ENCODE measurements at regions not wholly inside any gene's neighbourhood (a gene's known extent, or its start where the extent isn't known, plus 50 kb on each side); places are given as distances from the start of the nearest gene placed in this dataset.

GRCh38 chr10:109259293-109259692, 664.0 kb downstream of the XPNPEP1 start:
- CTCF ChIA-PET (ENCODE audit: partially characterized antibody) = interaction anchor here (1.4 kb wide), 1 partner anchor 19 kb away, joined by 3 read pairs; no protein-coding TSS in a partner anchor
- H3K4me1 ChIP-seq (ENCODE audit: insufficient read depth, low read length) = no peaks in the 10 kb centered on the region
- no peak overlapping the region for H3K4me3 ChIP-seq (ENCODE audit: low read length in 2 of 2)
- no peak for DNase-seq
- Mint-ChIP-seq H3K4me3 (no peak overlapping the region), H3K4me1 (no peaks in the 10 kb centered on the region), H3K27me3 (no peaks in the 10 kb centered on the region), H3K9me3 (peaks cover 0 to 21% (median 6%) of the 10 kb centered on the region in 8 donors), H3K36me3 (no peaks in the 10 kb centered on the region), H3K27ac (no peak overlapping the region)
- H3K9me3 ChIP-seq (ENCODE audit: control insufficient read depth in 1 of 2, low read length in 2 of 2) = peaks cover 0 to 4% of the 10 kb centered on the region in 2 donors
- H3K36me3 ChIP-seq (ENCODE audit: insufficient read depth, low read length) = no peaks in the 10 kb centered on the region
- POLR2A ChIA-PET (ENCODE audit: partially characterized antibody) = no interaction called here
- intact Hi-C loops (cut with micrococcal nuclease) = no loop called here
- no peaks in the 10 kb centered on the region for H3K27me3 ChIP-seq (ENCODE audit: insufficient read depth, low read length)
- no peak overlapping the region for H3K27ac ChIP-seq (ENCODE audit: low read depth, low read length)

GRCh38 chr10:109253306-109253705, 670.0 kb downstream of the XPNPEP1 start:
- Histone ChIP-seq H3K27ac (ENCODE audit: low read depth, low read length) (no peak overlapping the region), H3K4me3 (ENCODE audit: low read length in 2 of 2) (no peak overlapping the region), H3K9me3 (ENCODE audit: control insufficient read depth in 1 of 2, low read length in 2 of 2) (peaks cover 0 to 5% of the 10 kb centered on the region in 2 donors), H3K27me3 (ENCODE audit: insufficient read depth, low read length) (no peaks in the 10 kb centered on the region), H3K36me3 (ENCODE audit: insufficient read depth, low read length) (no peaks in the 10 kb centered on the region), H3K4me1 (ENCODE audit: insufficient read depth, low read length) (no peaks in the 10 kb centered on the region)
- no peaks in the 10 kb centered on the region for H3K27me3 Mint-ChIP-seq
- no peak overlapping the region for H3K27ac Mint-ChIP-seq
- ChIA-PET CTCF (ENCODE audit: partially characterized antibody) (no interaction called here), POLR2A (ENCODE audit: partially characterized antibody) (no interaction called here)
- DNase-seq = no peak
- H3K9me3 Mint-ChIP-seq = peaks cover 0 to 16% (median 2%) of the 10 kb centered on the region in 8 donors
- H3K4me3 Mint-ChIP-seq = no peak overlapping the region
- intact Hi-C loops (cut with micrococcal nuclease) = no loop called here
- H3K4me1 Mint-ChIP-seq = no peaks in the 10 kb centered on the region
- peaks cover 0 to 3% of the 10 kb centered on the region in 2 donors for H3K36me3 Mint-ChIP-seq

DNA sequence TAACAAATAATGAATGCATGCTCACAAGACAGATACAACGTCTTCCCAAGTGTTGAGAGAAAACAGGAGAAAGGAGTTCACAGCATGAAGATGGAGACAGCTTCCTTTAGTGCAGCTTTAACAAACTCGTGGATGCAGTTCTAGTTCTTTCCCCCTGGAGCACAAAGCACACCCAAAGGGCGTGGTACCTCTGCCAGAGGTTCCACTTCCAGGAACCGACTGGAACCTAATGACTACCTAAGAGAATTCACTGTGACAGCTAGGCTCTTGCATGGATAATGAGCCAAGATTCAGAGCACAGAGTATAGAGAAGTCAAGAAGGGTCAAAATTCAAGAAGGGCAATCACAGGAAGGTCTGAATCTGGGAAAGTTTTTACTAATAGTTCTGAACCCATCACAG, 673.2 kb downstream of the XPNPEP1 start:
- H3K36me3 Mint-ChIP-seq = peaks cover 0 to 3% of the 10 kb centered on the region in 2 donors
- no peak overlapping the region for H3K4me3 Mint-ChIP-seq
- H3K27me3 Mint-ChIP-seq = no peaks in the 10 kb centered on the region
- Histone ChIP-seq H3K9me3 (ENCODE audit: control insufficient read depth in 1 of 2, low read length in 2 of 2) (peaks cover 0 to 4% of the 10 kb centered on the region in 2 donors), H3K27me3 (ENCODE audit: insufficient read depth, low read length) (no peaks in the 10 kb centered on the region), H3K4me3 (ENCODE audit: low read length in 2 of 2) (no peak overlapping the region), H3K27ac (ENCODE audit: low read depth, low read length) (no peak overlapping the region), H3K36me3 (ENCODE audit: insufficient read depth, low read length) (no peaks in the 10 kb centered on the region), H3K4me1 (ENCODE audit: insufficient read depth, low read length) (no peaks in the 10 kb centered on the region)
- H3K4me1 Mint-ChIP-seq = no peaks in the 10 kb centered on the region
- CTCF ChIA-PET (ENCODE audit: partially characterized antibody) = no interaction called here
- intact Hi-C loops (cut with micrococcal nuclease) = no loop called here
- no peak overlapping the region for H3K27ac Mint-ChIP-seq
- no peak for DNase-seq
- peaks cover 0 to 16% (median 4%) of the 10 kb centered on the region in 8 donors for H3K9me3 Mint-ChIP-seq
- POLR2A ChIA-PET (ENCODE audit: partially characterized antibody) = no interaction called here

GRCh38 chr10:109247814-109248213, 675.5 kb downstream of the XPNPEP1 start:
- Histone ChIP-seq H3K27ac (ENCODE audit: low read depth, low read length) (no peak overlapping the region), H3K4me1 (ENCODE audit: insufficient read depth, low read length) (no peaks in the 10 kb centered on the region), H3K27me3 (ENCODE audit: insufficient read depth, low read length) (no peaks in the 10 kb centered on the region), H3K36me3 (ENCODE audit: insufficient read depth, low read length) (no peaks in the 10 kb centered on the region), H3K4me3 (ENCODE audit: low read length in 2 of 2) (no peak overlapping the region), H3K9me3 (ENCODE audit: control insufficient read depth in 1 of 2, low read length in 2 of 2) (peaks cover 0 to 4% of the 10 kb centered on the region in 2 donors)
- intact Hi-C loops (cut with micrococcal nuclease) = no loop called here
- no peak for DNase-seq
- ChIA-PET POLR2A (ENCODE audit: partially characterized antibody) (no interaction called here), CTCF (ENCODE audit: partially characterized antibody) (no interaction called here)
- Mint-ChIP-seq H3K36me3 (no peaks in the 10 kb centered on the region), H3K4me3 (no peak overlapping the region), H3K9me3 (peaks cover 0 to 23% (median 5%) of the 10 kb centered on the region in 8 donors), H3K4me1 (no peaks in the 10 kb centered on the region), H3K27me3 (no peaks in the 10 kb centered on the region), H3K27ac (no peak overlapping the region)

GRCh38 chr10:109245821-109246220, 677.5 kb downstream of the XPNPEP1 start:
- Histone ChIP-seq H3K4me1 (ENCODE audit: insufficient read depth, low read length) (no peaks in the 10 kb centered on the region), H3K27ac (ENCODE audit: low read depth, low read length) (no peak overlapping the region), H3K27me3 (ENCODE audit: insufficient read depth, low read length) (no peaks in the 10 kb centered on the region), H3K9me3 (ENCODE audit: control insufficient read depth in 1 of 2, low read length in 2 of 2) (peaks cover 0 to 4% of the 10 kb centered on the region in 2 donors), H3K36me3 (ENCODE audit: insufficient read depth, low read length) (no peaks in the 10 kb centered on the region), H3K4me3 (ENCODE audit: low read length in 2 of 2) (no peak overlapping the region)
- H3K9me3 Mint-ChIP-seq = peaks cover 2 to 15% (median 5%) of the 10 kb centered on the region in 8 donors
- CTCF ChIA-PET (ENCODE audit: partially characterized antibody) = no interaction called here
- no peak overlapping the region for H3K4me3 Mint-ChIP-seq
- POLR2A ChIA-PET (ENCODE audit: partially characterized antibody) = no interaction called here
- no peaks in the 10 kb centered on the region for H3K4me1 Mint-ChIP-seq
- H3K36me3 Mint-ChIP-seq = no peaks in the 10 kb centered on the region
- intact Hi-C loops (cut with micrococcal nuclease) = no loop called here
- no peak for DNase-seq
- no peak overlapping the region for H3K27ac Mint-ChIP-seq
- H3K27me3 Mint-ChIP-seq = no peaks in the 10 kb centered on the region

DNA sequence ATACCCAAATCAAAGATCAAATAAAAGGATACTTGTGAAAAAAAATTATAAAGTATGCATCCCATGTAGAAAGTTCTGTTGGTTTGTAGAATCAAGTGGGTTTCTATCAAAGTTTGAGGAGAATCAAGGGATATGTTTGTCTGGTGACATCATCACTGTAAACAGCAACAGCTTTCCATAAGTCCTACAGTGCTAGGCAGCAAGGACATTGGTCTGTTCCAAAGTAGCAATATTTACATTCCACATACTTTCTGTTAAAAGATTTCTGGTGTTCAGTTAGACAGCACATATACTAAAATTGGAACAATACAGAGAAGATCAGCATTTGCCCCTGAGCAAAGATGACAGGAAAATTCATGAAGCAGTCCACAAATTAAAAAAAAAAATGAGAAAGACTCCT, 683.9 kb downstream of the XPNPEP1 start:
- Mint-ChIP-seq H3K27me3 (no peaks in the 10 kb centered on the region), H3K36me3 (no peaks in the 10 kb centered on the region), H3K27ac (no peak overlapping the region), H3K4me1 (no peaks in the 10 kb centered on the region), H3K9me3 (peaks cover 0 to 20% (median 6%) of the 10 kb centered on the region in 8 donors), H3K4me3 (no peak overlapping the region)
- Histone ChIP-seq H3K36me3 (ENCODE audit: insufficient read depth, low read length) (no peaks in the 10 kb centered on the region), H3K9me3 (ENCODE audit: control insufficient read depth in 1 of 2, low read length in 2 of 2) (no peaks in the 10 kb centered on the region), H3K4me1 (ENCODE audit: insufficient read depth, low read length) (no peaks in the 10 kb centered on the region), H3K27me3 (ENCODE audit: insufficient read depth, low read length) (no peaks in the 10 kb centered on the region), H3K4me3 (ENCODE audit: low read length in 2 of 2) (no peak overlapping the region), H3K27ac (ENCODE audit: low read depth, low read length) (no peak overlapping the region)
- intact Hi-C loops (cut with micrococcal nuclease) = no loop called here
- ChIA-PET POLR2A (ENCODE audit: partially characterized antibody) (no interaction called here), CTCF (ENCODE audit: partially characterized antibody) (interaction anchor here (1.0 kb wide), 1 partner anchor 21 kb away, joined by 3 read pairs; no protein-coding TSS in a partner anchor)
- no peak for DNase-seq

DNA sequence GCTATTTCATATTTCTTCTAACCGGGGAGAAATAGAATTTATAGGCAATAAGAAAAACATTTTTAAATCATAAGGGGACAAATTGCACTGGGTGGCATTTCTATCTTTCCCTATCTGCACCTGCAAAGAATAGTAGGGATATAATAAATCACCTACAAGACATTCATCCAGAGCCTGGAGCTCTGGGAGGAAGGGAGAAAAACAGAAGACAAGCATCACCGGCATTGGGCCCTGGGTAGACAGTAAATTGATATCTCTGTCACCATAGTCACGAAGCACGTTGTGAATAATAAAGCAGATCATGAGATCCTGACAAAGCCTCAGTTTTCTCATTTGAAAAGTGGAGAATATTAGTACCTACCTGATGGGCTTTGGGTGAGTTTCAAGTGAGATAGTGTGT, 685.6 kb downstream of the XPNPEP1 start:
- Mint-ChIP-seq H3K4me1 (no peaks in the 10 kb centered on the region), H3K4me3 (no peak overlapping the region), H3K36me3 (no peaks in the 10 kb centered on the region), H3K27me3 (no peaks in the 10 kb centered on the region), H3K9me3 (peaks cover 0 to 11% (median 4%) of the 10 kb centered on the region in 8 donors), H3K27ac (no peak overlapping the region)
- no peaks in the 10 kb centered on the region for H3K4me1 ChIP-seq (ENCODE audit: insufficient read depth, low read length)
- CTCF ChIA-PET (ENCODE audit: partially characterized antibody) = no interaction called here
- H3K9me3 ChIP-seq (ENCODE audit: control insufficient read depth in 1 of 2, low read length in 2 of 2) = no peaks in the 10 kb centered on the region
- intact Hi-C loops (cut with micrococcal nuclease) = no loop called here
- no peak overlapping the region for H3K4me3 ChIP-seq (ENCODE audit: low read length in 2 of 2)
- H3K27ac ChIP-seq (ENCODE audit: low read depth, low read length) = no peak overlapping the region
- H3K36me3 ChIP-seq (ENCODE audit: insufficient read depth, low read length) = no peaks in the 10 kb centered on the region
- H3K27me3 ChIP-seq (ENCODE audit: insufficient read depth, low read length) = no peaks in the 10 kb centered on the region
- no peak for DNase-seq
- POLR2A ChIA-PET (ENCODE audit: partially characterized antibody) = no interaction called here

DNA sequence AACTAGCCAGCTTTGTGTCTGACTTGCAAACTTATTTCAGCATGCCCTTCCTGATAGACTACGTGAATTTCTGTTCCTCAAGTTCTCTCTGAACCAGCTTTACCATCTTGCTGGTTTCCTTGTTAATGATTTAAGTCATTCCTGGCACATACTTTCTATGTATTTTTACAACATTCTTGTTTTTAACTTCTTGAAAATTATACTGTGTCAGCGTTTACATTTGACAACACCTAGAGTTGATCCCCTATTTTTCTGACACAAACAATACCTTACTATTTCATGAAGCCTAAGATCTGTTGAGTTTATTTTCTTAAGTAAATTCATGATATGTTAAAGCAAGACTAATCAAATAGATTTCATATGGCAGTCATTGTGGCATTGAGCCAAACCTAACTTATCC, 686.3 kb downstream of the XPNPEP1 start:
- POLR2A ChIA-PET (ENCODE audit: partially characterized antibody) = no interaction called here
- H3K4me1 Mint-ChIP-seq = no peaks in the 10 kb centered on the region
- H3K27ac ChIP-seq (ENCODE audit: low read depth, low read length) = no peak overlapping the region
- H3K4me1 ChIP-seq (ENCODE audit: insufficient read depth, low read length) = no peaks in the 10 kb centered on the region
- DNase-seq = no peak
- CTCF ChIA-PET (ENCODE audit: partially characterized antibody) = no interaction called here
- no peak overlapping the region for H3K4me3 Mint-ChIP-seq
- H3K9me3 Mint-ChIP-seq = peaks cover 0 to 11% (median 4%) of the 10 kb centered on the region in 8 donors
- H3K27me3 Mint-ChIP-seq = no peaks in the 10 kb centered on the region
- H3K36me3 Mint-ChIP-seq = no peaks in the 10 kb centered on the region
- intact Hi-C loops (cut with micrococcal nuclease) = no loop called here
- H3K27me3 ChIP-seq (ENCODE audit: insufficient read depth, low read length) = no peaks in the 10 kb centered on the region
- no peak overlapping the region for H3K27ac Mint-ChIP-seq
- H3K36me3 ChIP-seq (ENCODE audit: insufficient read depth, low read length) = no peaks in the 10 kb centered on the region
- H3K9me3 ChIP-seq (ENCODE audit: control insufficient read depth in 1 of 2, low read length in 2 of 2) = no peaks in the 10 kb centered on the region
- H3K4me3 ChIP-seq (ENCODE audit: low read length in 2 of 2) = no peak overlapping the region
